ENCODE measurements at regions not wholly inside any gene's neighbourhood (a gene's known extent, or its start where the extent isn't known, plus 50 kb on each side); places are given as distances from the start of the nearest gene placed in this dataset.

DNA sequence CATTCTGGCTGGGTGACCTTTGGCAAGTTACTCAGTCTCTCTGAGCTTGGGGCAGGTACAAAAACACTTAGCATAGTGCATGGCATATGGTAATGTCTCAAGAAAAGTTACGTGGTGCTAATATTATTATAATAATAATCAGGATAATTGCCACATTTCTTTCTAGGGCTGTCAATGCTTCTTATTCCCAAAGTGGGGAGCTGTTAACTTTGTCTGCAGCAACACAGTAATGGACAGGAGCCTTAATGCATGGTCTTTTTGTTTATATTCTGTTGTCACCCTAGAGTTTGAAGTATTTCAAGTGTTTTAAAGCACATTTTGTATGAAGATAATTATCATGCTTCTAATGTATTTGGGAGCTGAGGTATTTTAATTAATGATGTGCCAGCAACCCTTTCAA is 121.8 kb downstream of the FHIP1A start:
- no peaks in the 10 kb centered on the region for H3K4me1 ChIP-seq
- TF ChIP-seq, protein P1, sequence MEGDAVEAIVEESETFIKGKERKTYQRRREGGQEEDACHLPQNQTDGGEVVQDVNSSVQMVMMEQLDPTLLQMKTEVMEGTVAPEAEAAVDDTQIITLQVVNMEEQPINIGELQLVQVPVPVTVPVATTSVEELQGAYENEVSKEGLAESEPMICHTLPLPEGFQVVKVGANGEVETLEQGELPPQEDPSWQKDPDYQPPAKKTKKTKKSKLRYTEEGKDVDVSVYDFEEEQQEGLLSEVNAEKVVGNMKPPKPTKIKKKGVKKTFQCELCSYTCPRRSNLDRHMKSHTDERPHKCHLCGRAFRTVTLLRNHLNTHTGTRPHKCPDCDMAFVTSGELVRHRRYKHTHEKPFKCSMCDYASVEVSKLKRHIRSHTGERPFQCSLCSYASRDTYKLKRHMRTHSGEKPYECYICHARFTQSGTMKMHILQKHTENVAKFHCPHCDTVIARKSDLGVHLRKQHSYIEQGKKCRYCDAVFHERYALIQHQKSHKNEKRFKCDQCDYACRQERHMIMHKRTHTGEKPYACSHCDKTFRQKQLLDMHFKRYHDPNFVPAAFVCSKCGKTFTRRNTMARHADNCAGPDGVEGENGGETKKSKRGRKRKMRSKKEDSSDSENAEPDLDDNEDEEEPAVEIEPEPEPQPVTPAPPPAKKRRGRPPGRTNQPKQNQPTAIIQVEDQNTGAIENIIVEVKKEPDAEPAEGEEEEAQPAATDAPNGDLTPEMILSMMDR (IDR thresholded peaks at IDR 0.05) = no peak
- TF ChIP-seq POLR2A (IDR thresholded peaks at IDR 0.05) = no peak
- no peaks in the 10 kb centered on the region for H3K9me3 ChIP-seq
- H3K4me3 ChIP-seq = no peak overlapping the region
- H3K36me3 ChIP-seq = no peaks in the 10 kb centered on the region
- H3K27ac ChIP-seq = no peak overlapping the region
- H3K27me3 ChIP-seq = no peaks in the 10 kb centered on the region
- DNase-seq = no peak
- intact Hi-C loops (cut with DNase I; ENCODE audit: low total_unique reads) = no loop called here

DNA sequence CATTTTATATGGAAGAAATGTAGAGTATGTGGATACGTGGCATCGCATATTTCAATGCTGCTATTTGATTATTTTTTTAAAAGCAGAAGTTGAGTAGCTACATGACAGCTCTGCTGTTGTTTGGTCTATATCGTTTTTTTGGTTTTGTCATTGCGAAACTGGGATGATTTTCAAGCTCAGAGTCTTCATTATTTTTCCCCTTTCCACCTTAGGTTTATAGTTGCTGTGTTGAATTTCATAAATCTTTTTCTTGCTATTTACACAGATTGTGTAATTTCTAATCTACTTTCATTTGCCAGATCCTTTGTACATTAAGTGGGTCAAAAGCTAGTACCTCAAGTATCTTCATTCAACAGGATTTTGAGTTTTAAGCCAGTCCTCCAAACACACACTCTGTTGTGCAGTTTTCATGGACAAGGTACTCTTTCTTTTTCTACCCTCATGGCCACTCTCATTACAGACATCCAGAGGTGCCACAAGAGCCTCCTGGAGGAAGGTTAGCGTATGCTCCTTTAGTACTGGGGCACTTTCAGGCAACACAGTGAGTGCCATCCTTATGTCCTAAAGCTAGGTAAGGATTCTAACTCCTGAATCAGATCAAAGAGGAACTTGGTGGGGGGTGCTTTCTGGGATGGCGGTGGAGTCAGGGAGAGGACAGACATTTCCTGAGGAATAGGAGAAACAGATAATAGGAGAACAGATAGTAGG is 123.2 kb downstream of the FHIP1A start:
- Histone ChIP-seq H3K4me1 (peaks cover 0 to 4% of the 10 kb centered on the region in 2 donors), H3K36me3 (no peaks in the 10 kb centered on the region), H3K27me3 (no peaks in the 10 kb centered on the region), H3K9me3 (no peaks in the 10 kb centered on the region), H3K4me3 (no peak overlapping the region), H3K27ac (peak overlapping the region in 1 of 2 donors; percentile 14)
- no peak for TF ChIP-seq POLR2A (IDR thresholded peaks at IDR 0.05)
- TF ChIP-seq, protein P1 (IDR thresholded peaks at IDR 0.05) = no peak
- intact Hi-C loops (cut with DNase I; ENCODE audit: low total_unique reads) = no loop called here
- no peak for DNase-seq

DNA sequence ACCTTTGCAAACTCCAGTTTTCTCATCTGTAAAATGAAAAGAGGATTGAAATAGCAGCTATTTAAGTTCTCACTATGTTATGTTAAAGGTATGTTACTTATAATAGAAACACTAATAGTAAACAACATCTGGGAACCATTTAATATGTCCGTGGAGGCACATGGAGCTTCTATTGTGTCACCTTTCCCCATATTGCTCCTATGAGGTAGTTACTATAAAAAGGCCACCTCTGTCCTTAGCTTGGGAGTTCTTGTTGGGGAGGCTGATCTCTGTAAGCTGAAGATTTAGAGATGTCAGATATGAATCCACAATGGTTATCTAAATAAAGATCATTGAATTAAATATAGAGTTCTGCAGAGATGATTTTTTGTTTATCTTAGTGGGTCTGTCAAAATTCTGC is 125.2 kb downstream of the FHIP1A start:
- TF ChIP-seq POLR2A (IDR thresholded peaks at IDR 0.05) = no peak
- TF ChIP-seq, protein P1 (IDR thresholded peaks at IDR 0.05) = no peak
- Histone ChIP-seq H3K36me3 (no peaks in the 10 kb centered on the region), H3K27me3 (no peaks in the 10 kb centered on the region), H3K27ac (no peak overlapping the region), H3K4me3 (no peak overlapping the region), H3K9me3 (no peaks in the 10 kb centered on the region), H3K4me1 (peaks cover 3 to 5% of the 10 kb centered on the region in 2 donors)
- DNase-seq = no peak
- intact Hi-C loops (cut with DNase I; ENCODE audit: low total_unique reads) = no loop called here

DNA sequence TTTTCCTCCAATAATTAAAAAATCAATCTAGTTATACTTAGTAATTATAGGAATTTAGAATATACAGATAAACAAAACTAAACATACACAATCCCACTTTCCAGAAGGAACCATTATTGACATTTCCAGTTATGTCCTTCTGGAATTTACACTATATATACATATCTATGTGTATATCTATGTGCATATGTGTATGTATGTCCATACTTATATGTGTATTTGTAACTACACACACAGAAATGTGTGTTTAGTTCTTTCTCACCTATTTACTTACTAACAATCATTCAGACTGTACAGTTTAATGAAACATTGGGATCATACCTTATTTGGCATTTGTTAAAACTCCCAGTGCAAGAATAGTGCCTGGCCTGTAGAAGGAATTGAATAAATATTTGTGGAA is 126.4 kb downstream of the FHIP1A start:
- Histone ChIP-seq H3K4me3 (no peak overlapping the region), H3K27me3 (no peaks in the 10 kb centered on the region), H3K9me3 (no peaks in the 10 kb centered on the region), H3K27ac (peak overlapping the region in 1 of 2 donors; percentile 88), H3K36me3 (no peaks in the 10 kb centered on the region), H3K4me1 (peaks cover 3 to 5% of the 10 kb centered on the region in 2 donors)
- intact Hi-C loops (cut with DNase I; ENCODE audit: low total_unique reads) = no loop called here
- no peak for TF ChIP-seq POLR2A (IDR thresholded peaks at IDR 0.05)
- TF ChIP-seq, protein P1 (IDR thresholded peaks at IDR 0.05) = no peak
- no peak for DNase-seq

DNA sequence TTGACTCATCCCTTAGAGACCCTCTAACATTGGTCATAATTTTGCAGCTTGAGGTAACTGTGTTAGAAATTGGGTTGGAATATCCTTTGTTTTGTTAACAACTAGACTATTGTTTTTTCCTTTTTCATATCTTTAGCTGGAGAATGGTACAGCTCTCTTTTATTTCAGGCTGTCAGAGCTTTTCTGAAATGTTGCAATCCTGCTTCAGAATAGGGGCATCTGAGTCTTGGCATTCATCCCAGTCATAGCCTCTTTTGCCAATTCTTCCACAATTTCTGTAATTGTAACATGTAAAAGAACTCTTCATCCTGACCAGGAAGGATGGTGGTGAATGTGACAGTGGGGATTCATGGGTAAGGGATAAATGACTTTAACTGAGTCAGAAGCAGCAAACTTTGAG is 128.7 kb downstream of the FHIP1A start:
- intact Hi-C loops (cut with DNase I; ENCODE audit: low total_unique reads) = no loop called here
- Histone ChIP-seq H3K27ac (peak overlapping the region; percentile 85 to 88), H3K9me3 (no peaks in the 10 kb centered on the region), H3K4me3 (no peak overlapping the region), H3K27me3 (no peaks in the 10 kb centered on the region), H3K36me3 (no peaks in the 10 kb centered on the region), H3K4me1 (peaks cover 3 to 5% of the 10 kb centered on the region in 2 donors)
- DNase-seq = peak in 1 of 2 donors; percentile 62
- no peak for TF ChIP-seq POLR2A (IDR thresholded peaks at IDR 0.05)
- TF ChIP-seq, protein P1 (IDR thresholded peaks at IDR 0.05) = no peak
